ENCODE measurements at regions not wholly inside any gene's neighbourhood (a gene's known extent, or its start where the extent isn't known, plus 50 kb on each side); places are given as distances from the start of the nearest gene placed in this dataset.

- H3K27me3 ChIP-seq (ENCODE audit: insufficient read depth, low read length) = no peaks in the 10 kb centered on the region
- no peak overlapping the region for H3K4me2 ChIP-seq (ENCODE audit: insufficient read depth, low read length)
- no peak for DNase-seq (ENCODE audit: insufficient read length, low spot score, missing footprints)
- no peaks in the 10 kb centered on the region for H3K36me3 ChIP-seq (ENCODE audit: insufficient read depth, low read length)
- no peaks in the 10 kb centered on the region for H3K79me2 ChIP-seq (ENCODE audit: insufficient read depth, low read length)
- H2AFZ ChIP-seq (ENCODE audit: low read length) = no peak overlapping the region
- H3K9me3 ChIP-seq (ENCODE audit: low read depth, low read length) = no peaks in the 10 kb centered on the region
- TF ChIP-seq CTCF (IDR thresholded peaks at IDR 0.05; ENCODE audit: extremely low read depth, low read depth, low read length) = no peak
- no peak overlapping the region for H3K27ac ChIP-seq (ENCODE audit: low read depth, low read length)
- H4K20me1 ChIP-seq (ENCODE audit: insufficient read depth, low read length) = no peaks in the 10 kb centered on the region
- H3K4me1 ChIP-seq (ENCODE audit: insufficient read depth, low read length) = no peaks in the 10 kb centered on the region
- H3K4me3 ChIP-seq (ENCODE audit: insufficient read depth, low read length) = no peak overlapping the region
Measured at GRCh38 chrX:97692575-97692974, 808.9 kb downstream of the RPA4 start.

GRCh38 chrX:97700547-97700946 lies 816.8 kb downstream of the RPA4 start:
- Histone ChIP-seq H3K27me3 (ENCODE audit: insufficient read depth, low read length) (no peaks in the 10 kb centered on the region), H3K9me3 (ENCODE audit: low read depth, low read length) (no peaks in the 10 kb centered on the region), H2AFZ (ENCODE audit: low read length) (no peak overlapping the region)

GRCh38 chrX:97704474-97704873 lies 820.8 kb downstream of the RPA4 start:
- no peak for DNase-seq (ENCODE audit: insufficient read length, low spot score, missing footprints)
- Histone ChIP-seq H3K79me2 (ENCODE audit: insufficient read depth, low read length) (no peaks in the 10 kb centered on the region), H3K4me1 (ENCODE audit: insufficient read depth, low read length) (no peaks in the 10 kb centered on the region), H4K20me1 (ENCODE audit: insufficient read depth, low read length) (no peaks in the 10 kb centered on the region), H3K27me3 (ENCODE audit: insufficient read depth, low read length) (no peaks in the 10 kb centered on the region), H2AFZ (ENCODE audit: low read length) (no peak overlapping the region), H3K4me3 (ENCODE audit: insufficient read depth, low read length) (no peak overlapping the region), H3K4me2 (ENCODE audit: insufficient read depth, low read length) (no peak overlapping the region), H3K9me3 (ENCODE audit: low read depth, low read length) (no peaks in the 10 kb centered on the region), H3K27ac (ENCODE audit: low read depth, low read length) (no peak overlapping the region), H3K36me3 (ENCODE audit: insufficient read depth, low read length) (no peaks in the 10 kb centered on the region)
- TF ChIP-seq CTCF (IDR thresholded peaks at IDR 0.05; ENCODE audit: extremely low read depth, low read depth, low read length) = no peak

More at GRCh38 chrX:97700547-97700946, 816.8 kb downstream of the RPA4 start:
- H4K20me1 ChIP-seq (ENCODE audit: insufficient read depth, low read length) = no peaks in the 10 kb centered on the region
- H3K27ac ChIP-seq (ENCODE audit: low read depth, low read length) = no peak overlapping the region
- no peak overlapping the region for H3K4me3 ChIP-seq (ENCODE audit: insufficient read depth, low read length)
- no peak for TF ChIP-seq CTCF (IDR thresholded peaks at IDR 0.05; ENCODE audit: extremely low read depth, low read depth, low read length)
- H3K79me2 ChIP-seq (ENCODE audit: insufficient read depth, low read length) = no peaks in the 10 kb centered on the region
- DNase-seq (ENCODE audit: insufficient read length, low spot score, missing footprints) = no peak
- H3K4me2 ChIP-seq (ENCODE audit: insufficient read depth, low read length) = no peak overlapping the region
- no peaks in the 10 kb centered on the region for H3K36me3 ChIP-seq (ENCODE audit: insufficient read depth, low read length)
- no peaks in the 10 kb centered on the region for H3K4me1 ChIP-seq (ENCODE audit: insufficient read depth, low read length)

- H3K27ac ChIP-seq (ENCODE audit: low read depth, low read length) = no peak overlapping the region
- no peaks in the 10 kb centered on the region for H3K27me3 ChIP-seq (ENCODE audit: insufficient read depth, low read length)
- no peak overlapping the region for H3K4me3 ChIP-seq (ENCODE audit: insufficient read depth, low read length)
- no peak for DNase-seq (ENCODE audit: insufficient read length, low spot score, missing footprints)
- H2AFZ ChIP-seq (ENCODE audit: low read length) = no peak overlapping the region
- no peaks in the 10 kb centered on the region for H3K9me3 ChIP-seq (ENCODE audit: low read depth, low read length)
- TF ChIP-seq CTCF (IDR thresholded peaks at IDR 0.05; ENCODE audit: extremely low read depth, low read depth, low read length) = no peak
- H4K20me1 ChIP-seq (ENCODE audit: insufficient read depth, low read length) = no peaks in the 10 kb centered on the region
- no peaks in the 10 kb centered on the region for H3K36me3 ChIP-seq (ENCODE audit: insufficient read depth, low read length)
- no peak overlapping the region for H3K4me2 ChIP-seq (ENCODE audit: insufficient read depth, low read length)
- H3K4me1 ChIP-seq (ENCODE audit: insufficient read depth, low read length) = no peaks in the 10 kb centered on the region
- H3K79me2 ChIP-seq (ENCODE audit: insufficient read depth, low read length) = no peaks in the 10 kb centered on the region
Measured at GRCh38 chrX:97704881-97705280, 821.2 kb downstream of the RPA4 start.

Data from osteoblast (primary cell).